Transverse colon (tissue), 4 donors: ENCODE measurements at regions not wholly inside any gene's neighbourhood (a gene's known extent, or its start where the extent isn't known, plus 50 kb on each side); places are given as distances from the start of the nearest gene placed in this dataset.

Experiments used
- DNase-seq: peaks from one replicate; pipeline ENCODE4 v3.0.0-alpha.2; 2019
- H3K27ac ChIP-seq, 4 donors: fragments of 200-600 bp; sonication (generic); 2 replicates each; pipeline ENCODE4 v1.5.1; 2016 to 2018; ENCODE audit warnings: inconsistent platforms in 4 of 4
- H3K27me3 ChIP-seq: fragments of 200-600 bp; sonication (generic); 2 replicates; pipeline ENCODE4 v1.5.1; 2017; ENCODE audit warnings: inconsistent platforms
- H3K36me3 ChIP-seq, 4 donors: fragments of 200-600 bp; sonication (generic); 2 replicates each; pipeline ENCODE4 v1.5.1; 2017 to 2019; ENCODE audit warnings: inconsistent platforms in 4 of 4
- H3K4me1 ChIP-seq, 4 donors: fragments of 200-600 bp; sonication (generic); 2 replicates each; pipeline ENCODE4 v1.5.1; 2017 to 2020; ENCODE audit warnings: inconsistent platforms in 4 of 4
- H3K4me3 ChIP-seq, 4 donors: fragments of 200-600 bp; sonication (generic); 1 replicate in 1 of 4; 2 replicates in 3 of 4; pipeline versions ENCODE4 v1.5.1 to v1.6.1; 2017 to 2019; ENCODE audit warnings: inconsistent platforms in 4 of 4
- H3K9me3 ChIP-seq, 2 donors: fragments of 200-600 bp; sonication (generic); 2 replicates each; pipeline ENCODE4 v1.5.1; 2017 to 2019; ENCODE audit warnings: inconsistent platforms in 2 of 2
- CTCF ChIP-seq, 5 experiments: fragments of 200-600 bp in 3 of 5; fragments of 450-650 bp in 2 of 5; sonication (generic) in 3 of 5; IDR thresholded peaks; 1 replicate in 2 of 5; 2 replicates in 3 of 5; pipeline ENCODE4 v1.5.1; 2016 to 2017; ENCODE audit warnings: antibody characterized with exemption in 5 of 5, inconsistent platforms in 3 of 5, mild to moderate bottlenecking in 2 of 5, moderate library complexity in 1 of 5
- EP300 ChIP-seq: sonication (generic); formaldehyde crosslinking; IDR thresholded peaks from one replicate; pipeline ENCODE4 v1.6.1; 2017; ENCODE audit warnings: antibody characterized with exemption, low read depth
- POLR2A ChIP-seq: fragments of 450-650 bp; IDR thresholded peaks from one replicate; pipeline ENCODE4 v1.6.1; 2016; ENCODE audit warnings: antibody characterized with exemption, mild to moderate bottlenecking, moderate library complexity
- POLR2AphosphoS5 ChIP-seq, 3 donors: sonication (generic); formaldehyde crosslinking; IDR thresholded peaks; one replicate each; pipeline ENCODE4 v1.6.1; 2016; ENCODE audit warnings: antibody characterized with exemption in 3 of 3
- WGBS, 2 donors: methylation state at CpG; one replicate each; pipeline ENCODE4 v1.1.5; 2018; ENCODE audit warnings: low coverage in 1 of 2; 5-methylcytosine and 5-hydroxymethylcytosine counted together
- in situ Hi-C, 4 donors: fragments of 200-750 bp; cut with MboI; loops; one replicate each; pipeline versions ENCODE4 v1.15.0 to v1.15.1; 2017; ENCODE audit warnings: low sequenced_read_pairs in 3 of 4, low pct_ligation_motif_present in 1 of 4, low pct_unique_long_range_greater_than_20kb in 1 of 4
- intact Hi-C: fragments of 100-400 bp; cut with DNase I; formaldehyde crosslinking; loops from one replicate; pipeline ENCODE4 v1.15.1; 2023; ENCODE audit warnings: low total_unique reads

GRCh38 chr7:156015237-156016020, 203.2 kb upstream of the SHH start:
- Histone ChIP-seq H3K36me3 (no peaks in the 10 kb centered on the region), H3K9me3 (no peaks in the 10 kb centered on the region), H3K4me3 (no peak overlapping the region), H3K27ac (no peak overlapping the region), H3K27me3 (no peaks in the 10 kb centered on the region), H3K4me1 (no peaks in the 10 kb centered on the region)
- TF ChIP-seq POLR2A = no peak
- TF ChIP-seq CTCF (IDR thresholded peaks at IDR 0.05) = no peak
- TF ChIP-seq POLR2AphosphoS5 (IDR thresholded peaks at IDR 0.05) = no peak
- no peak for TF ChIP-seq EP300
- in situ Hi-C loops = no loop called here
- WGBS, 2 donors = 92 to 96% methylated on average over 3 to 17 of the region's 17 CpGs
- intact Hi-C loops = loop anchor here (10.0 kb wide), 1 partner anchor 391 kb away; no protein-coding TSS in a partner anchor
- DNase-seq = no peak

- TF ChIP-seq CTCF (IDR thresholded peaks at IDR 0.05) = no peak
- TF ChIP-seq POLR2AphosphoS5 (IDR thresholded peaks at IDR 0.05) = no peak
- TF ChIP-seq EP300 = no peak
- TF ChIP-seq POLR2A = no peak
- Histone ChIP-seq H3K9me3 (no peaks in the 10 kb centered on the region), H3K27me3 (no peaks in the 10 kb centered on the region), H3K36me3 (no peaks in the 10 kb centered on the region), H3K4me1 (no peaks in the 10 kb centered on the region), H3K4me3 (no peak overlapping the region), H3K27ac (no peak overlapping the region)
- intact Hi-C loops (loop anchor here (5.0 to 10.0 kb wide), 2 partner anchors 390 to 823 kb away; no protein-coding TSS in a partner anchor), in situ Hi-C loops (no loop called here)
- no peak for DNase-seq
- WGBS, 2 donors = 40 to 90% methylated on average over 1 to 2 of the region's 2 CpGs
Observed at GRCh38 chr7:156014808-156015207, 202.5 kb upstream of the SHH start.

GRCh38 chr7:156014201-156014600, 201.9 kb upstream of the SHH start:
- no peaks in the 10 kb centered on the region for H3K36me3 ChIP-seq
- no peaks in the 10 kb centered on the region for H3K4me1 ChIP-seq
- H3K9me3 ChIP-seq = no peaks in the 10 kb centered on the region
- H3K4me3 ChIP-seq = no peak overlapping the region
- intact Hi-C loops (loop anchor here (5.0 to 10.0 kb wide), 2 partner anchors 389 to 822 kb away; no protein-coding TSS in a partner anchor), in situ Hi-C loops (no loop called here)
- H3K27me3 ChIP-seq = no peaks in the 10 kb centered on the region
- no peak for TF ChIP-seq CTCF (IDR thresholded peaks at IDR 0.05)
- no peak for TF ChIP-seq EP300
- no peak overlapping the region for H3K27ac ChIP-seq
- no peak for DNase-seq

GRCh38 chr7:156012412-156012811, 200.1 kb upstream of the SHH start:
- no peak overlapping the region for H3K27ac ChIP-seq
- H3K4me3 ChIP-seq = no peak overlapping the region
- intact Hi-C loops = loop anchor here (5.0 to 10.0 kb wide), 2 partner anchors 388 to 820 kb away; no protein-coding TSS in a partner anchor
- H3K4me1 ChIP-seq = no peaks in the 10 kb centered on the region
- DNase-seq = no peak
- 61 to 67% methylated on average over 3 of the region's 3 CpGs for WGBS, 2 donors
- in situ Hi-C loops = no loop called here
- H3K27me3 ChIP-seq = peaks cover 8% of the 10 kb centered on the region
- no peaks in the 10 kb centered on the region for H3K36me3 ChIP-seq
- TF ChIP-seq POLR2AphosphoS5 (IDR thresholded peaks at IDR 0.05) (no peak), CTCF (IDR thresholded peaks at IDR 0.05) (no peak), EP300 (no peak), POLR2A (no peak)
- H3K9me3 ChIP-seq = no peaks in the 10 kb centered on the region
